IMR-90 (cell line): ENCODE measurements at regions not wholly inside any gene's neighbourhood (a gene's known extent, or its start where the extent isn't known, plus 50 kb on each side); places are given as distances from the start of the nearest gene placed in this dataset.

Source experiments
- ATAC-seq: fragments of 200-7000 bp; cut with Tn5 transposase; 2 replicates; pipeline ENCODE4 v1.9.1; 2020; ENCODE audit warnings: low read depth, mild to moderate bottlenecking, moderate library complexity
- BruUV-seq: library from RNA; stranded (reverse); fragments of 400-500 nt; replicated peaks from 2 replicates; lab custom pipeline; 2021; lab: Mats Ljungman, UMichigan
- CTCF ChIA-PET: fragments of 300-600 bp; formaldehyde crosslinking; extraction: SDS; loops from one replicate; lab custom pipeline; 2021; ENCODE audit warnings: antibody characterized with exemption; lab: Yijun Ruan, JAX
- POLR2A ChIA-PET: fragments of 300-600 bp; sonication (Branson Sonifier 250); formaldehyde crosslinking; loops from one replicate; lab custom pipeline; 2022; ENCODE audit warnings: antibody characterized with exemption; ENCODE audit not compliant: unreplicated experiment; lab: Charles Lee
- DNase-seq: peaks from one replicate; pipeline ENCODE4 v3.0.0; 2013
- H2AFZ ChIP-seq: replicated peaks from 2 replicates; pipeline ENCODE3; 2013; ENCODE audit warnings: low read length, mild to moderate bottlenecking; ENCODE audit not compliant: poor library complexity
- H2AK5ac ChIP-seq: 2 replicates; pipeline ENCODE4 v1.6.1; 2013; ENCODE audit warnings: low read depth, low read length, inconsistent platforms
- H2AK9ac ChIP-seq: replicated peaks from 2 replicates; pipeline ENCODE3; 2013; ENCODE audit warnings: mild to moderate bottlenecking, low read depth, low read length, moderate library complexity; ENCODE audit not compliant: poor library complexity
- H2BK120ac ChIP-seq: 2 replicates; pipeline ENCODE4 v1.6.1; 2013; ENCODE audit warnings: low read depth, low read length, inconsistent platforms
- H2BK15ac ChIP-seq: 3 replicates; pipeline ENCODE4 v1.6.1; 2013; ENCODE audit warnings: low read depth, low read length, inconsistent platforms
- H2BK20ac ChIP-seq: 2 replicates; pipeline ENCODE4 v1.6.1; 2013; ENCODE audit warnings: low read depth, mild to moderate bottlenecking, inconsistent platforms, low read length, moderate library complexity
- H2BK5ac ChIP-seq: 2 replicates; pipeline ENCODE4 v1.6.1; 2013; ENCODE audit warnings: mild to moderate bottlenecking, low read depth, low read length, inconsistent platforms; ENCODE audit not compliant: poor library complexity, severe bottlenecking
- H3K14ac ChIP-seq: replicated peaks from 2 replicates; pipeline ENCODE4 v1.6.1; 2013; ENCODE audit warnings: low read depth, low read length, inconsistent platforms
- H3K18ac ChIP-seq: 2 replicates; pipeline ENCODE4 v1.6.1; 2013; ENCODE audit warnings: low read depth, low read length, control low read depth
- H3K23ac ChIP-seq: 2 replicates; pipeline ENCODE4 v1.6.1; 2013; ENCODE audit warnings: low read depth, low read length, inconsistent platforms
- H3K27ac ChIP-seq: 2 replicates; pipeline ENCODE4 v1.5.1; 2013; ENCODE audit warnings: mild to moderate bottlenecking, control low read depth, low read length; ENCODE audit not compliant: insufficient read depth
- H3K27me3 ChIP-seq: 2 replicates; pipeline ENCODE4 v1.6.1; 2013; ENCODE audit warnings: low read length; ENCODE audit not compliant: control insufficient read depth, insufficient read depth
- H3K36me3 ChIP-seq: 2 replicates; pipeline ENCODE4 v1.6.1; 2013; ENCODE audit warnings: low read length, mixed read lengths; ENCODE audit not compliant: control insufficient read depth, insufficient read depth
- H3K4ac ChIP-seq: 2 replicates; pipeline ENCODE4 v1.6.1; 2013; ENCODE audit warnings: low read depth, low read length, inconsistent platforms
- H3K4me1 ChIP-seq: 2 replicates; pipeline ENCODE4 v1.6.1; 2013; ENCODE audit warnings: low read length, mixed read lengths; ENCODE audit not compliant: control insufficient read depth, insufficient read depth
- H3K4me2 ChIP-seq: 2 replicates; pipeline ENCODE4 v1.6.1; 2013; ENCODE audit warnings: low read depth, mild to moderate bottlenecking, control low read depth, low read length, moderate library complexity
- H3K4me3 ChIP-seq: 2 replicates; pipeline ENCODE4 v1.5.1; 2013; ENCODE audit warnings: low read depth, mild to moderate bottlenecking, control low read depth, low read length, moderate library complexity; ENCODE audit not compliant: insufficient read depth
- H3K56ac ChIP-seq: 2 replicates; pipeline ENCODE4 v1.6.1; 2013; ENCODE audit warnings: low read length, inconsistent platforms; ENCODE audit not compliant: insufficient read depth; ENCODE audit errors: extremely low read depth
- H3K79me1 ChIP-seq, 2 experiments: 2 replicates each; pipeline ENCODE4 v1.6.1; 2013; ENCODE audit warnings: low read length in 2 of 2, inconsistent platforms in 1 of 2, low read depth in 1 of 2
- H3K9ac ChIP-seq: 2 replicates; pipeline ENCODE4 v1.6.1; 2013; ENCODE audit warnings: low read depth, low read length, control low read depth
- H3K9me1 ChIP-seq: 2 replicates; pipeline ENCODE4 v1.6.1; 2013; ENCODE audit warnings: low read length, inconsistent platforms; ENCODE audit not compliant: insufficient read depth
- H3K9me3 ChIP-seq: 2 replicates; pipeline ENCODE4 v1.6.1; 2013; ENCODE audit warnings: low read length; ENCODE audit not compliant: control insufficient read depth, insufficient read depth
- H4K20me1 ChIP-seq: 2 replicates; pipeline ENCODE4 v1.6.1; 2013; ENCODE audit warnings: low read length, inconsistent platforms; ENCODE audit not compliant: insufficient read depth
- H4K5ac ChIP-seq: 2 replicates; pipeline ENCODE4 v1.6.1; 2013; ENCODE audit warnings: mild to moderate bottlenecking, low read depth, low read length, control low read depth
- H4K8ac ChIP-seq, 2 experiments: 2 replicates each; pipeline ENCODE4 v1.6.1; 2013; ENCODE audit warnings: low read depth in 2 of 2, low read length in 2 of 2, control low read depth in 1 of 2, inconsistent platforms in 1 of 2
- H4K91ac ChIP-seq: 2 replicates; pipeline ENCODE4 v1.6.1; 2013; ENCODE audit warnings: low read depth, low read length, inconsistent platforms; ENCODE audit not compliant: insufficient read depth
- BHLHE40 ChIP-seq: fragments of 150-350 bp; IDR thresholded peaks from 2 replicates; pipeline ENCODE4 v1.6.1; 2016; ENCODE audit warnings: mild to moderate bottlenecking, low read depth, low read length
- CEBPB ChIP-seq: IDR thresholded peaks from 2 replicates; pipeline ENCODE4 v1.6.1; 2012; ENCODE audit warnings: low read depth, low read length, improper control_type of control experiment
- CHD1 ChIP-seq: IDR thresholded peaks from 2 replicates; pipeline ENCODE4 v1.6.1; 2012; ENCODE audit warnings: low read depth, low read length, improper control_type of control experiment
- CTCF ChIP-seq: conservative IDR thresholded peaks from 2 replicates; pipeline ENCODE4 v1.5.1; 2012; ENCODE audit warnings: mild to moderate bottlenecking, low read depth, low read length, improper control_type of control experiment
- ELK1 ChIP-seq: fragments of 150-350 bp; IDR thresholded peaks from 2 replicates; pipeline ENCODE4 v1.6.1; 2016; ENCODE audit warnings: low read depth, mild to moderate bottlenecking, low read length, moderate library complexity, borderline replicate concordance
- FOS ChIP-seq: fragments of 150-350 bp; IDR thresholded peaks from 2 replicates; pipeline ENCODE4 v1.6.1; 2016; ENCODE audit warnings: low read depth, low read length
- MAFK ChIP-seq: IDR thresholded peaks from 2 replicates; pipeline ENCODE4 v1.6.1; 2012; ENCODE audit warnings: low read depth, low read length, improper control_type of control experiment
- MAZ ChIP-seq: IDR thresholded peaks from 2 replicates; pipeline ENCODE4 v1.6.1; 2012; ENCODE audit warnings: low read depth, mild to moderate bottlenecking, low read length, improper control_type of control experiment, moderate library complexity, borderline replicate concordance
- MXI1 ChIP-seq: IDR thresholded peaks from 2 replicates; pipeline ENCODE4 v1.6.1; 2012; ENCODE audit warnings: low read depth, mild to moderate bottlenecking, low read length, moderate library complexity, borderline replicate concordance
- NFE2L2 ChIP-seq: fragments of 150-350 bp; IDR thresholded peaks from 2 replicates; pipeline ENCODE4 v1.6.1; 2016; ENCODE audit warnings: low read depth, mild to moderate bottlenecking, low read length
- POLR2A ChIP-seq: IDR thresholded peaks from 2 replicates; pipeline ENCODE4 v1.6.1; 2012; ENCODE audit warnings: mild to moderate bottlenecking, low read depth, low read length
- RAD21 ChIP-seq: IDR thresholded peaks from 2 replicates; pipeline ENCODE4 v1.6.1; 2012; ENCODE audit warnings: low read length, improper control_type of control experiment
- RCOR1 ChIP-seq: IDR thresholded peaks from 2 replicates; pipeline ENCODE4 v1.6.1; 2012; ENCODE audit warnings: mild to moderate bottlenecking, low read length, improper control_type of control experiment; ENCODE audit not compliant: insufficient replicate concordance
- RFX5 ChIP-seq: IDR thresholded peaks from 2 replicates; pipeline ENCODE4 v1.8.0; 2012; ENCODE audit warnings: low read depth, mild to moderate bottlenecking, low read length, moderate library complexity
- SMC3 ChIP-seq: fragments of 150-350 bp; IDR thresholded peaks from 2 replicates; pipeline ENCODE4 v1.6.1; 2016; ENCODE audit warnings: low read depth, mild to moderate bottlenecking, antibody characterized with exemption, low read length, moderate library complexity
- USF2 ChIP-seq: fragments of 150-350 bp; IDR thresholded peaks from 2 replicates; pipeline ENCODE4 v1.6.1; 2017; ENCODE audit warnings: mild to moderate bottlenecking, antibody characterized with exemption, low read length, low read depth
- dilution Hi-C: fragments of 300-500 bp; cut with HindIII; formaldehyde crosslinking; loops from one replicate; pipeline ENCODE4 v1.14.3; 2018; ENCODE audit warnings: low sequenced_read_pairs; ENCODE audit not compliant: unreplicated experiment
- in situ Hi-C: fragments of 300-500 bp; cut with MboI; formaldehyde crosslinking; loops from 3 replicates; pipeline ENCODE4 v1.14.3; 2019; ENCODE audit warnings: low sequenced_read_pairs, inconsistent platforms, mixed read lengths
- intact Hi-C: fragments of 100-400 bp; cut with micrococcal nuclease; formaldehyde crosslinking; loops from 2 replicates; pipeline ENCODE4 v1.10.0; 2022

GRCh38 chr10:62652564-62652963 is 152.0 kb upstream of the ADO start:
- ATAC-seq = no peak
- Histone ChIP-seq H3K18ac (no peak overlapping the region), H4K8ac (no peak overlapping the region), H2AK9ac (no peak overlapping the region), H2AFZ (no peak overlapping the region), H3K27ac (no peak overlapping the region), H2BK15ac (no peak overlapping the region), H3K4ac (no peak overlapping the region), H4K91ac (no peak overlapping the region), H3K23ac (no peak overlapping the region), H4K20me1 (no peaks in the 10 kb centered on the region), H3K9ac (no peak overlapping the region), H3K4me1 (no peaks in the 10 kb centered on the region), H2BK5ac (no peak overlapping the region), H3K4me2 (no peak overlapping the region), H3K4me3 (no peak overlapping the region), H3K56ac (no peak overlapping the region), H4K5ac (no peak overlapping the region), H3K14ac (no peak overlapping the region), H2BK20ac (no peak overlapping the region), H3K79me1 (no peaks in the 10 kb centered on the region), H2BK120ac (no peak overlapping the region), H3K27me3 (peaks cover 4% of the 10 kb centered on the region; the same call in 1 of the 2 replicates), H2AK5ac (no peak overlapping the region), H3K9me3 (no peaks in the 10 kb centered on the region), H3K9me1 (no peaks in the 10 kb centered on the region), H3K36me3 (no peaks in the 10 kb centered on the region)
- TF ChIP-seq RAD21 = no peak
- TF ChIP-seq CHD1 = no peak
- TF ChIP-seq USF2 = no peak
- no peak for TF ChIP-seq SMC3
- no peak for TF ChIP-seq FOS
- TF ChIP-seq ELK1 = no peak
- TF ChIP-seq MXI1 = no peak
- TF ChIP-seq POLR2A = no peak
- TF ChIP-seq NFE2L2 = no peak
- TF ChIP-seq MAZ = no peak
- no peak for TF ChIP-seq CEBPB
- no peak for TF ChIP-seq RCOR1
- no peak for TF ChIP-seq CTCF
- no peak for TF ChIP-seq RFX5
- TF ChIP-seq BHLHE40 = no peak
- no peak for TF ChIP-seq MAFK
- dilution Hi-C loops = no loop called here
- in situ Hi-C loops = no loop called here
- no TSS peak for BruUV-seq
- POLR2A ChIA-PET = no interaction called here
- CTCF ChIA-PET = no interaction called here
- intact Hi-C loops = no loop called here
- DNase-seq = no peak
